ENCODE measurements at regions not wholly inside any gene's neighbourhood (a gene's known extent, or its start where the extent isn't known, plus 50 kb on each side); places are given as distances from the start of the nearest gene placed in this dataset.

- no peak for DNase-seq (ENCODE audit: low read depth)
Observed at GRCh38 chr11:79727221-79727620, 286.4 kb upstream of the TENM4 start.

GRCh38 chr11:79720115-79720514, 279.3 kb upstream of the TENM4 start:
- DNase-seq (ENCODE audit: low read depth): no peak

- no peak for DNase-seq (ENCODE audit: low read depth)
Observed at GRCh38 chr11:79708319-79708932, 267.6 kb upstream of the TENM4 start.

GRCh38 chr11:79705648-79706047, 264.8 kb upstream of the TENM4 start:
- no peak for DNase-seq (ENCODE audit: low read depth)

GRCh38 chr11:79702303-79702702, 261.5 kb upstream of the TENM4 start:
- DNase-seq (ENCODE audit: low read depth): no peak

- DNase-seq (ENCODE audit: low read depth): no peak
Observed at GRCh38 chr11:79699246-79699645, 258.4 kb upstream of the TENM4 start.

GRCh38 chr11:79697905-79698304, 257.1 kb upstream of the TENM4 start:
- no peak for DNase-seq (ENCODE audit: low read depth)

GRCh38 chr11:79694368-79694767, 253.5 kb upstream of the TENM4 start:
- no peak for DNase-seq (ENCODE audit: low read depth)

- DNase-seq (ENCODE audit: low read depth): no peak
Observed at GRCh38 chr11:79691445-79691844, 250.6 kb upstream of the TENM4 start.

- no peak for DNase-seq (ENCODE audit: low read depth)
Observed at GRCh38 chr11:79686703-79687419, 246.0 kb upstream of the TENM4 start.

- DNase-seq (ENCODE audit: low read depth): no peak
Observed at GRCh38 chr11:79683930-79684329, 243.1 kb upstream of the TENM4 start.

- no peak for DNase-seq (ENCODE audit: low read depth)
Observed at GRCh38 chr11:79678780-79679452, 238.1 kb upstream of the TENM4 start.

GRCh38 chr11:79676396-79676795, 235.6 kb upstream of the TENM4 start:
- DNase-seq (ENCODE audit: low read depth): no peak

GRCh38 chr11:79675081-79675480, 234.3 kb upstream of the TENM4 start:
- no peak for DNase-seq (ENCODE audit: low read depth)

GRCh38 chr11:79672786-79673185, 232.0 kb upstream of the TENM4 start:
- DNase-seq (ENCODE audit: low read depth): no peak

GRCh38 chr11:79671401-79671800, 230.6 kb upstream of the TENM4 start:
- DNase-seq (ENCODE audit: low read depth): no peak

- no peak for DNase-seq (ENCODE audit: low read depth)
Observed at GRCh38 chr11:79670882-79671281, 230.1 kb upstream of the TENM4 start.

GRCh38 chr11:79668575-79668974, 227.7 kb upstream of the TENM4 start:
- no peak for DNase-seq (ENCODE audit: low read depth)

GRCh38 chr11:79667380-79667779, 226.6 kb upstream of the TENM4 start:
- no peak for DNase-seq (ENCODE audit: low read depth)

- DNase-seq (ENCODE audit: low read depth): no peak
Observed at GRCh38 chr11:79663017-79663416, 222.2 kb upstream of the TENM4 start.

- no peak for DNase-seq (ENCODE audit: low read depth)
Observed at GRCh38 chr11:79661373-79661772, 220.5 kb upstream of the TENM4 start.

- DNase-seq (ENCODE audit: low read depth): no peak
Observed at GRCh38 chr11:79648766-79649520, 208.1 kb upstream of the TENM4 start.

GRCh38 chr11:79637219-79637618, 196.4 kb upstream of the TENM4 start:
- DNase-seq (ENCODE audit: low read depth): no peak
